CD4-positive, alpha-beta T cell treated with Interleukin-4 for 1 hour (primary cell): ENCODE measurements at regions not wholly inside any gene's neighbourhood (a gene's known extent, or its start where the extent isn't known, plus 50 kb on each side); places are given as distances from the start of the nearest gene placed in this dataset.
A peak's percentile ranks its signal among the peaks of the same experiment; 100 is the strongest.

Source experiments
- DNase-seq, 2 donors: peaks; one replicate each; pipeline ENCODE4 v3.0.0-alpha.2; 2020 to 2022

GRCh38 chr11:69918938-69919650 is 99.9 kb upstream of the FGF3 start:
- DNase-seq: peak; percentile 42 to 48

GRCh38 chr11:69919659-69920344 is 100.6 kb upstream of the FGF3 start:
- DNase-seq: peak in 1 of 2 donors; percentile 6

- peak in 1 of 2 donors; percentile 9 for DNase-seq
Observed at GRCh38 chr11:69920345-69921127, 101.3 kb upstream of the FGF3 start.

GRCh38 chr11:69921128-69922014 is 102.2 kb upstream of the FGF3 start:
- DNase-seq: peak in 1 of 2 donors; percentile 2

- peak in 1 of 2 donors; percentile 8 for DNase-seq
Observed at GRCh38 chr11:69922015-69922595, 102.9 kb upstream of the FGF3 start.

GRCh38 chr11:69922596-69923111 is 103.4 kb upstream of the FGF3 start:
- DNase-seq: no peak

GRCh38 chr11:69923196-69923595 is 104.0 kb upstream of the FGF3 start:
- no peak for DNase-seq

- no peak for DNase-seq
Observed at GRCh38 chr11:69923641-69924307, 104.6 kb upstream of the FGF3 start.

- DNase-seq: no peak
Observed at GRCh38 chr11:69924308-69925161, 105.3 kb upstream of the FGF3 start.

GRCh38 chr11:69925366-69926196 is 106.4 kb upstream of the FGF3 start:
- DNase-seq: no peak

GRCh38 chr11:69926376-69927050 is 107.3 kb upstream of the FGF3 start:
- DNase-seq: no peak

- DNase-seq: no peak
Observed at GRCh38 chr11:69928121-69928520, 108.9 kb upstream of the FGF3 start.

GRCh38 chr11:69928975-69929374 is 109.8 kb upstream of the FGF3 start:
- no peak for DNase-seq

- no peak for DNase-seq
Observed at GRCh38 chr11:69930081-69931059, 111.2 kb upstream of the FGF3 start.

- DNase-seq: no peak
Observed at GRCh38 chr11:69931060-69931910, 112.1 kb upstream of the FGF3 start.
